ENCODE measurements at regions not wholly inside any gene's neighbourhood (a gene's known extent, or its start where the extent isn't known, plus 50 kb on each side); places are given as distances from the start of the nearest gene placed in this dataset.

GRCh38 chr2:111686994-111687393 lies 197.0 kb downstream of the ANAPC1 start (continued):
- no peak for TF ChIP-seq ZBTB33 (IDR thresholded peaks at IDR 0.05; ENCODE audit: extremely low read depth, insufficient replicate concordance, low read length)

GRCh38 chr2:111687911-111688310 lies 196.1 kb downstream of the ANAPC1 start:
- Histone ChIP-seq H3K27ac (ENCODE audit: low read depth, low read length) (no peak overlapping the region), H3K4me3 (replicated peaks in 1 of 2; ENCODE audit: low read depth in 1 of 2, low read length in 2 of 2) (no peak overlapping the region), H4K20me1 (ENCODE audit: insufficient read depth) (no peaks in the 10 kb centered on the region), H3K9me3 (ENCODE audit: control insufficient read depth in 1 of 2, insufficient read depth in 1 of 2, low read depth in 1 of 2, low read length in 2 of 2) (no peaks in the 10 kb centered on the region), H3K4me2 (ENCODE audit: low read length) (no peak overlapping the region), H3K27me3 (ENCODE audit: insufficient read depth, low read length) (no peaks in the 10 kb centered on the region), H2AFZ (ENCODE audit: low read depth, low read length, poor library complexity, severe bottlenecking) (no peak overlapping the region), H3K9me2 (ENCODE audit: insufficient read depth) (no peaks in the 10 kb centered on the region), H3K36me3 (ENCODE audit: control insufficient read depth in 1 of 2, insufficient read depth in 2 of 2, low read length in 2 of 2) (no peaks in the 10 kb centered on the region), H3K9ac (ENCODE audit: low read length) (no peak overlapping the region), H3K79me2 (ENCODE audit: insufficient read depth, low read length) (no peaks in the 10 kb centered on the region), H3K4me1 (ENCODE audit: control insufficient read depth in 1 of 2, insufficient read depth in 2 of 2, low read length in 2 of 2) (no peaks in the 10 kb centered on the region)
- DNase-seq (ENCODE audit: low read depth, low spot score) (no peak), ATAC-seq (no peak)
- ChIA-PET POLR2A (no interaction called here), RAD21 (ENCODE audit: low non-redundant PET in 1 of 2, low total read pairs in 2 of 2, uncharacterized antibody in 2 of 2, unreplicated experiment in 2 of 2) (no interaction called here), CTCF (no interaction called here)
- intact Hi-C loops (cut with micrococcal nuclease) = no loop called here
- no TSS peak for BruUV-seq (replicated peaks)
- TF ChIP-seq EZH2phosphoT487 (IDR thresholded peaks at IDR 0.05; ENCODE audit: borderline replicate concordance) (no peak), ZNF274 (IDR thresholded peaks at IDR 0.05; ENCODE audit: low read depth, low read length) (no peak), TCF7L2 (IDR thresholded peaks at IDR 0.05; ENCODE audit: borderline replicate concordance, extremely low read depth, insufficient read depth, insufficient read length) (no peak), SIN3A (IDR thresholded peaks at IDR 0.05; ENCODE audit: low read depth) (no peak), CEBPB (IDR thresholded peaks at IDR 0.05; ENCODE audit: low read depth) (no peak), CTCF (IDR thresholded peaks at IDR 0.05 in 2 of 3, conservative IDR thresholded peaks at IDR 0.05 in 1 of 3; ENCODE audit: borderline replicate concordance in 1 of 3, insufficient read depth in 1 of 3, low read depth in 2 of 3, low read length in 2 of 3) (no peak), ZBTB33 (IDR thresholded peaks at IDR 0.05; ENCODE audit: extremely low read depth, insufficient replicate concordance, low read length) (no peak), ELF1 (IDR thresholded peaks at IDR 0.05; ENCODE audit: borderline replicate concordance, low read depth) (no peak), EZH2 (IDR thresholded peaks at IDR 0.05) (no peak), POLR2AphosphoS5 (IDR thresholded peaks at IDR 0.05; ENCODE audit: low read depth, low read length) (no peak), RAD21 (IDR thresholded peaks at IDR 0.05; ENCODE audit: low read depth) (no peak)

Data from HCT116 (cell line).